Right cardiac atrium (tissue), 5 donors: ENCODE measurements at regions not wholly inside any gene's neighbourhood (a gene's known extent, or its start where the extent isn't known, plus 50 kb on each side); places are given as distances from the start of the nearest gene placed in this dataset.

Experiments
- ATAC-seq, 2 donors: fragments of 200-7000 bp; cut with Tn5 transposase; one replicate each; pipeline versions ENCODE4 v1.8.0 to v1.9.1; 2020; ENCODE audit warnings: moderate library complexity in 2 of 2, mild to moderate bottlenecking in 1 of 2
- DNase-seq, 3 donors: peaks; one replicate each; pipeline ENCODE4 v3.0.0-alpha.2; 2020
- H3K27ac ChIP-seq: one replicate; pipeline ENCODE4 v1.5.1; 2013; ENCODE audit warnings: mild to moderate bottlenecking, low read length, control low read depth, moderate library complexity
- H3K27me3 ChIP-seq: one replicate; pipeline ENCODE4 v1.6.1; 2013; ENCODE audit not compliant: control insufficient read depth, insufficient read depth
- H3K4me1 ChIP-seq: one replicate; pipeline ENCODE4 v1.6.1; 2013; ENCODE audit warnings: low read length; ENCODE audit not compliant: control insufficient read depth, insufficient read depth
- H3K4me3 ChIP-seq: one replicate; pipeline ENCODE4 v1.5.1; 2013; ENCODE audit warnings: low read length, control low read depth
- H3K9me3 ChIP-seq: one replicate; pipeline ENCODE4 v1.6.1; 2013; ENCODE audit warnings: low read length; ENCODE audit not compliant: control insufficient read depth
- WGBS: extraction: QIAGEN DNeasy Blood & Tissue Kit; methylation state at CpG from one replicate; pipeline ENCODE4 v1.1.7; 2013; 5-methylcytosine and 5-hydroxymethylcytosine counted together
- intact Hi-C, 4 donors: fragments of 100-400 bp; cut with DNase I; formaldehyde crosslinking; loops; one replicate each; pipeline versions ENCODE4 v1.11.0 to v1.14.0; 2022 to 2023
- donor health status: healthy with polysubstance abuse.
- donor health status: DM: no; HTN: yes; CAD: no.
- donor health status: DM: no; HTN: no; CAD: no.
- donor health status: DM: no; HTN: yes; CAD: no; lungs with severe emphysema.
- donor health status: DM: yes; HTN: yes; CAD: no.

DNA sequence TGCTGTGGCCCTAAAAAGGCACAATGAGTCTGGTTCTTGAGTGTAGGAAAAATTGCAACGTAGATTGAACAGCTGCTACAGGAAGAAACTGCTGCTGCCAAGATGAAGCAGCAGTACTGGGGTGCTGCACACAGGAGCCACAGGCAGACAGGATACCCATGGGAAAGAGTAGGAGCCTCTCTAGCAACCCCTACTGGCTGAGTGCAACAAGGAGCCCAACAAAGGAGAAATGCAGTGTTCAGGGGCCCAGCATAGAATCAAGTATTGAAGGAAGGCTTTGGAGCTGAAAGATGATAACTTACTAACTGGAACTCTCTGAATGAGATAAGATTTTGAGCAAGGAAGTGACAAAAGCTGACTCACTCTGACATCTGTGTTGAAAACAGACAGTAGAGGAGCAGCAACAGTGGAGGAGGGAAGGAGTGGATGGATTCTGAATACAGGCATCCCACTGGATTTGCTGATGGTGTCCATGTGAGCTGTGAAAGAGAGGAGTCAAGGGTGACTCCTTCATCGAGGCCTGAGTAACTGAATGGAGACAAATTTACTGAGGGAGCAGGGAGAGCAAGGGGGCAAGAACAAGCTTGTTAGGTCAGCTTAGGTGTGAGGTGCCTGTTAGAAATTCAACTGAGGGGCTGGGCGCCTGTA is 534.7 kb upstream of the JARID2 start:
- Histone ChIP-seq H3K27me3 (no peaks in the 10 kb centered on the region), H3K4me1 (peaks cover 11% of the 10 kb centered on the region), H3K9me3 (no peaks in the 10 kb centered on the region), H3K27ac (no peak overlapping the region), H3K4me3 (no peak overlapping the region)
- intact Hi-C loops, result loop anchor here in 1 of 4 donors (10.0 kb wide), 1 partner anchor 496 kb away; no protein-coding TSS in a partner anchor
- no peak for DNase-seq
- ATAC-seq, result peak in 1 of 2 donors; percentile 49
- WGBS, result 64% methylated on average over 3 of the region's 3 CpGs

- no peaks in the 10 kb centered on the region for H3K27me3 ChIP-seq
- no peak overlapping the region for H3K4me3 ChIP-seq
- intact Hi-C loops, result loop anchor here in 1 of 4 donors (10.0 kb wide), 1 partner anchor 497 kb away; no protein-coding TSS in a partner anchor
- H3K27ac ChIP-seq, result no peak overlapping the region
- peaks cover 6% of the 10 kb centered on the region for H3K4me1 ChIP-seq
- WGBS, result 88% methylated on average over 7 of the region's 7 CpGs
- no peak for ATAC-seq
- H3K9me3 ChIP-seq, result no peaks in the 10 kb centered on the region
- no peak for DNase-seq
Measured at GRCh38 chr6:14711704-14712379, 534.0 kb upstream of the JARID2 start.

DNA sequence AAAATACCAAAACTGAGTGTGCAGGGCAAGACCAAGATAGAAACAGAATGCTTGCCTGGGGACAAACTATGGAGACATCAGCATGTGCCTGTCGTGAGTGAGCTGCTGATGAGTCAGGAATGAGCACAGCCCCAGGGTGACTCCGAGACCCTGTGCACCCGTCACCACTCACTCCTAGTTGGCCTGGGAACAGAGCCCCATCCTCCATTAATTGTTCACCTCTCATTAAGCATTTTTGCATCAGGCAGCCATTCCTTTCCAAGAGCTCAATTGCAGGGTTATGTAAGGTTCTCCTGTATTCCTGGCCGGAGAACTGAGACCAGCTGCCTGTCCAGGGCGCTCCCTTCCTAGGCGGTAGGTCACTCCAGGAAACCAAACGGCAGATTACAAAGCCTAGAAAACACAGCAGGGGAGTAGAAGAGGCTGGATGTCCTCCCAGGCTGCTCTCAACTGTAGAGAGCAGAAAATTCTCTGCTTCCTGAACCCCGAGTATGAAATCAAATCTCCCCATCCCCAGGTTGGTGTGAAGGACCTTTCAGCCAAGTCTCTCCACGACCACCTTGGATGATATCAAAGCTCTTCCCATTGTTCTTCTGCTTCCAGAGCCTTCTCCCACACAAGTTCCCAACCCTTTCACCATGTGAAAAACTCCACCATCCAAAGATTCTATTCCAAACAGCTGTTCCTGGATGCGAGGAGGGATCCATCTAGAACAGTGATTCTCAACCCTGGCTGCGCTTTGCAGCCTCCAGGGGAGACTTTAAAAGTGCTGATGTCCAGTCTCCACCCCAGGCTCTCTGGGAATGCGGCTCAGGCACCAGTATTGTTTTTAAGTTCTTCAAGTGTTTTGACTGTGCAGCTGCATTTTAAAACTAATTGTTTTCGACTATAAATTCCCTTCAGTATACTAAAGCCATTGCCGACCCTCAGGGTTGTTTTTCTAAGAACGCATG is 532.6 kb upstream of the JARID2 start:
- Histone ChIP-seq H3K27me3 (no peaks in the 10 kb centered on the region), H3K4me1 (peaks cover 6% of the 10 kb centered on the region), H3K4me3 (no peak overlapping the region), H3K27ac (peak overlapping the region; percentile 6), H3K9me3 (no peaks in the 10 kb centered on the region)
- WGBS, result 46% methylated on average over 15 of the region's 15 CpGs
- DNase-seq (peak; percentile 50 to 67 (median 57)), ATAC-seq (peak; percentile 79 to 91)
- intact Hi-C loops, result loop anchor here in 1 of 4 donors (10.0 kb wide), 1 partner anchor 498 kb away; no protein-coding TSS in a partner anchor

DNA sequence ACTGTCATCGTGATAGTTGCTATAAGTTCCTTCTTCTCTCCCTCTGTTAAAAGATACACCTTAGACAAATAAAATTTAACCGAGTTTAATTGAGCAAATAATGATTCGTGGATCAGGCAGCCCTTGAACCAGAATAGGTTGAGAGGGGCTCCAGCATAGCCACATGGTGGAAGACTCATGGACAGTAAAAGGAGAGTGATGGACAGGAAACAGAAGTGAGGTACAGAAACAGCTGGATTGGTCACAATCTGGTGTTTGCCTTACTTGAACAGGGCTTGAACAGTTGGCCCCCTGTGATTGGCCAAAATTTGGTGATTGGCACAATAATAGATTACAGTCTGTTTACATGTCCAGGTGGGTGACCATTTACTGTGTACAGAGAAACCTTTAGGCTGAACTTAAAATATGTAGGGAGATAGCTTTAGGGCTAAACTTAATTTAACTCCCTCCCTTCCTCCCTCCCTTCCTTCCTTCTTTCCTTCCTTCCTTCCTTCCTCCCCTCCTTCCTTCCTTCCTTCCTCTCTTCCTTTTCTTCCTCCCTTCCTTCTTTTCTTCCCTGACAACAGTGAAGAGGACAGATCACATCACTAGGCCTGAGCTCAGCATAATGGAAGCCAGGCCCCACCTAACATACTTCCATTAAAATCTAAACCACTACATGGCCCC is 531.8 kb upstream of the JARID2 start:
- H3K27ac ChIP-seq, result no peak overlapping the region
- intact Hi-C loops, result loop anchor here in 1 of 4 donors (10.0 kb wide), 1 partner anchor 499 kb away; no protein-coding TSS in a partner anchor

GRCh38 chr6:14715076-14715475 is 530.8 kb upstream of the JARID2 start:
- H3K27me3 ChIP-seq, result no peaks in the 10 kb centered on the region
- no peak for ATAC-seq
- peaks cover 6% of the 10 kb centered on the region for H3K4me1 ChIP-seq
- H3K4me3 ChIP-seq, result no peak overlapping the region
- intact Hi-C loops, result loop anchor here in 1 of 4 donors (10.0 kb wide), 1 partner anchor 500 kb away; no protein-coding TSS in a partner anchor
- 93% methylated on average over 5 of the region's 5 CpGs for WGBS
- H3K27ac ChIP-seq, result no peak overlapping the region
- no peak for DNase-seq
- no peaks in the 10 kb centered on the region for H3K9me3 ChIP-seq

More for the DNA sequence above, 531.8 kb upstream of the JARID2 start:
- DNase-seq, result no peak
- no peaks in the 10 kb centered on the region for H3K9me3 ChIP-seq
- no peak overlapping the region for H3K4me3 ChIP-seq
- no peak for ATAC-seq
- peaks cover 6% of the 10 kb centered on the region for H3K4me1 ChIP-seq
- 87% methylated on average over 3 of the region's 3 CpGs for WGBS
- no peaks in the 10 kb centered on the region for H3K27me3 ChIP-seq

GRCh38 chr6:14716499-14717146 is 529.2 kb upstream of the JARID2 start:
- Histone ChIP-seq H3K4me1 (peaks cover 10% of the 10 kb centered on the region), H3K27ac (no peak overlapping the region), H3K27me3 (no peaks in the 10 kb centered on the region), H3K9me3 (no peaks in the 10 kb centered on the region), H3K4me3 (no peak overlapping the region)
- no peak for ATAC-seq
- whole genome bisulfite sequencing, result 95% methylated on average over 9 of the region's 9 CpGs
- intact Hi-C loops, result loop anchor here in 1 of 4 donors (10.0 kb wide), 1 partner anchor 502 kb away; no protein-coding TSS in a partner anchor
- no peak for DNase-seq

DNA sequence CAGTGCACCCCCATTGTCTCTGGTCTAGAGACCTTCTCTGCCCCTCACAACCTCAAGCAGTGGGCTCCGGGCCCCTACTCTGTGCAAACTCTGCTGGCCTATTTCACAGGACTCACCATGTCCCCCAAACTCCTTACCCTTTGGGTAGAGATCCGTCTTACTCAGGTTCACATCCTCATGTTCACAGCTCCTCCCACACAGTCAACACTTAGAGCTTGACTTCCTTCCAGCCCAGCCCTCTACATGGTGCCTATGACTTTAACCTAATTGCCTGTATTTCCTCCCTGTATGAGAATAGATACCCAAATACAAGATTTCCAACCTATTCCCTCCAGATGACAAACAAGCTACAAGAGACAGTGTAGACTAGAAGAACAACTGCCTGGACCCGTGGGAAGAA is 528.6 kb upstream of the JARID2 start:
- no peak overlapping the region for H3K4me3 ChIP-seq
- WGBS, result 81% methylated on average over 3 of the region's 3 CpGs
- DNase-seq (no peak), ATAC-seq (no peak)
- no peaks in the 10 kb centered on the region for H3K27me3 ChIP-seq
- peaks cover 10% of the 10 kb centered on the region for H3K4me1 ChIP-seq
- no peak overlapping the region for H3K27ac ChIP-seq
- no peaks in the 10 kb centered on the region for H3K9me3 ChIP-seq
- intact Hi-C loops, result loop anchor here in 1 of 4 donors (10.0 kb wide), 1 partner anchor 503 kb away; no protein-coding TSS in a partner anchor

DNA sequence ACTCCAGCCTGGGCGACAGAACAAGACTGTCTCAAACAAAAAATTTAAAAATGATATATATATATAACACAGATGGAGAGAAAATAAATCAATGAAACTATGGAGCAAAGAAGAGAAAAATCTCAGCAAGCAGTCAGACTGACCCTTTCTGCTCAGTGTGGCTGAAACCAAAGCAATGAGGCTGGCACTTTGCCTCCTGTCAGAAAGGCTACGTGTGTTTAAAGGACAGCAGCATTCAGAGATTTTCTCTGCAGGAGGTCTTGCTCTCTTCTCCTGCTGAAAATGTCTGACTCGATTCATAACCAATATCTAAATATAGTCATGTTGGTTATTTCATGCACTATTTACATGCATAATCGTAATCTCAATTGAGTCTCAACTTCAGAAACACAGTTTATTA is 527.0 kb upstream of the JARID2 start:
- intact Hi-C loops, result loop anchor here in 1 of 4 donors (10.0 kb wide), 1 partner anchor 504 kb away; no protein-coding TSS in a partner anchor
- Histone ChIP-seq H3K9me3 (no peaks in the 10 kb centered on the region), H3K27ac (no peak overlapping the region), H3K4me1 (peaks cover 4% of the 10 kb centered on the region), H3K27me3 (no peaks in the 10 kb centered on the region), H3K4me3 (no peak overlapping the region)
- 62% methylated on average over 4 of the region's 4 CpGs for WGBS
- ATAC-seq (no peak), DNase-seq (no peak)

GRCh38 chr6:14719270-14719669 is 526.6 kb upstream of the JARID2 start:
- DNase-seq, result peak in 1 of 3 donors; percentile 48
- WGBS, result 55% methylated on average over 7 of the region's 7 CpGs

More at GRCh38 chr6:14719270-14719669, 526.6 kb upstream of the JARID2 start:
- no peaks in the 10 kb centered on the region for H3K9me3 ChIP-seq
- intact Hi-C loops, result loop anchor here in 1 of 4 donors (10.0 kb wide), 1 partner anchor 504 kb away; no protein-coding TSS in a partner anchor
- no peak overlapping the region for H3K27ac ChIP-seq
- ATAC-seq, result peak; percentile 59 to 61
- H3K4me3 ChIP-seq, result no peak overlapping the region
- no peaks in the 10 kb centered on the region for H3K27me3 ChIP-seq
- peaks cover 4% of the 10 kb centered on the region for H3K4me1 ChIP-seq
